ENCODE measurements at regions not wholly inside any gene's neighbourhood (a gene's known extent, or its start where the extent isn't known, plus 50 kb on each side); places are given as distances from the start of the nearest gene placed in this dataset.

- TF ChIP-seq CTCF (conservative IDR thresholded peaks at IDR 0.05; ENCODE audit: low read depth, low read length) = no peak
- TF ChIP-seq EZH2 (IDR thresholded peaks at IDR 0.05; ENCODE audit: low read length, unreplicated experiment) = no peak
Observed at GRCh38 chr17:77779711-77780539, 178.6 kb upstream of the TNRC6C start.

All from PC-3 (cell line).